GM23338 (cell line): ENCODE measurements at regions not wholly inside any gene's neighbourhood (a gene's known extent, or its start where the extent isn't known, plus 50 kb on each side); places are given as distances from the start of the nearest gene placed in this dataset.

Experiments
- CTCF ChIP-seq, 2 experiments: fragments of 200-600 bp in 1 of 2; sonication (generic) in 1 of 2; conservative IDR thresholded peaks; 2 replicates each; pipeline versions ENCODE4 v1.5.1 to v1.6.1; 2016 to 2017; ENCODE audit warnings: antibody characterized with exemption in 2 of 2, low read depth in 2 of 2, mild to moderate bottlenecking in 2 of 2, moderate library complexity in 1 of 2
- EZH2 ChIP-seq: fragments of 200-600 bp; sonication (generic); IDR thresholded peaks from one replicate; pipeline ENCODE4 v1.8.0; 2017; ENCODE audit warnings: antibody characterized with exemption, mild to moderate bottlenecking, low read depth; ENCODE audit not compliant: unreplicated experiment
- EZH2phosphoT487 ChIP-seq: fragments of 200-600 bp; sonication (generic); IDR thresholded peaks from one replicate; pipeline ENCODE4 v1.8.1; 2018; ENCODE audit warnings: antibody characterized with exemption; ENCODE audit not compliant: unreplicated experiment
- NANOG ChIP-seq: IDR thresholded peaks from 2 replicates; pipeline ENCODE4 v1.6.1; 2016; ENCODE audit warnings: antibody characterized with exemption, borderline replicate concordance
- POLR2AphosphoS5 ChIP-seq: IDR thresholded peaks from 2 replicates; pipeline ENCODE4 v1.6.1; 2016; ENCODE audit warnings: antibody characterized with exemption, low read depth
- ZNF331 ChIP-seq: fragments of 250-450 bp; sonication (Bioruptor Pico); IDR thresholded peaks from 2 replicates; pipeline ENCODE4 v1.5.0; 2020; ENCODE audit warnings: low read depth, mild to moderate bottlenecking, moderate library complexity

- no peak for TF ChIP-seq CTCF (conservative IDR thresholded peaks at IDR 0.05; ENCODE audit: low read depth in 2 of 2)
- TF ChIP-seq EZH2phosphoT487, result no peak
- TF ChIP-seq EZH2, result no peak
- TF ChIP-seq NANOG, result no peak
- no peak for TF ChIP-seq POLR2AphosphoS5
- TF ChIP-seq ZNF331 (CRISPR knock-in tag), result no peak
Observed at GRCh38 chr19:31955884-31956283, 389.5 kb upstream of the ZNF507 start.
